Omental fat pad (tissue), 3 donors: ENCODE measurements at regions not wholly inside any gene's neighbourhood (a gene's known extent, or its start where the extent isn't known, plus 50 kb on each side); places are given as distances from the start of the nearest gene placed in this dataset.

Experiments used
- ATAC-seq: fragments of 150-250 bp; one replicate; pipeline ENCODE4 v1.9.1; 2016; ENCODE audit warnings: mild to moderate bottlenecking, moderate library complexity; ENCODE audit not compliant: low FRiP score
- DNase-seq: peaks from one replicate; pipeline ENCODE4 v3.0.0-alpha.2; 2019; ENCODE audit warnings: low spot score
- TF ChIP-seq, protein P1 (sequence below), 3 donors: fragments of 450-650 bp; IDR thresholded peaks; one replicate each; pipeline ENCODE4 v1.5.1; 2016 to 2017; ENCODE audit warnings: antibody characterized with exemption in 3 of 3, mild to moderate bottlenecking in 3 of 3, moderate library complexity in 2 of 3

DNA sequence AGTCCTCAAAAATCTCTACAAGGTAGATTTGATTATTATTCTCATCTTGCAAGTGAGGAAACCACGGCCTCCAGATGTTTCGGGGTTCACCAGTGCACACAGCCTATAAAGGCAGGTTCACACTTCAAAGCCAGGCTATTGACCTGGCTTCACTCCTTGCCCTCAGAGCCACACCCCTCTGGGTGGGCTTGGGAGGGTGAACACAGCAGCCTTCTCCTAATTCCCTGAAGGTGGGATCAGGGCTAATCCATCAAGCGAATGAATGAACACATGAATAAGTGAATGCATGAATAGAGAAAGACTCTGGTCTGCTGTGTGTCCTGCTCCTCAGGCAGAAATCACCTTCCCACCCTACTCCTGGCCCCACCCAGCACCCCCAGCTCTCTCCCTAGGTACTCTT is 139.0 kb downstream of the CYLD start:
- DNase-seq (no peak), ATAC-seq (no peak)
- TF ChIP-seq, protein P1, sequence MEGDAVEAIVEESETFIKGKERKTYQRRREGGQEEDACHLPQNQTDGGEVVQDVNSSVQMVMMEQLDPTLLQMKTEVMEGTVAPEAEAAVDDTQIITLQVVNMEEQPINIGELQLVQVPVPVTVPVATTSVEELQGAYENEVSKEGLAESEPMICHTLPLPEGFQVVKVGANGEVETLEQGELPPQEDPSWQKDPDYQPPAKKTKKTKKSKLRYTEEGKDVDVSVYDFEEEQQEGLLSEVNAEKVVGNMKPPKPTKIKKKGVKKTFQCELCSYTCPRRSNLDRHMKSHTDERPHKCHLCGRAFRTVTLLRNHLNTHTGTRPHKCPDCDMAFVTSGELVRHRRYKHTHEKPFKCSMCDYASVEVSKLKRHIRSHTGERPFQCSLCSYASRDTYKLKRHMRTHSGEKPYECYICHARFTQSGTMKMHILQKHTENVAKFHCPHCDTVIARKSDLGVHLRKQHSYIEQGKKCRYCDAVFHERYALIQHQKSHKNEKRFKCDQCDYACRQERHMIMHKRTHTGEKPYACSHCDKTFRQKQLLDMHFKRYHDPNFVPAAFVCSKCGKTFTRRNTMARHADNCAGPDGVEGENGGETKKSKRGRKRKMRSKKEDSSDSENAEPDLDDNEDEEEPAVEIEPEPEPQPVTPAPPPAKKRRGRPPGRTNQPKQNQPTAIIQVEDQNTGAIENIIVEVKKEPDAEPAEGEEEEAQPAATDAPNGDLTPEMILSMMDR (IDR thresholded peaks at IDR 0.05): no peak

GRCh38 chr16:50879873-50880695 is 138.2 kb downstream of the CYLD start:
- TF ChIP-seq, protein P1 (IDR thresholded peaks at IDR 0.05): no peak
- ATAC-seq (no peak), DNase-seq (no peak)

- ATAC-seq: no peak
- DNase-seq: no peak
- TF ChIP-seq, protein P1 (IDR thresholded peaks at IDR 0.05): no peak
Observed at GRCh38 chr16:50878966-50879615, 137.2 kb downstream of the CYLD start.

GRCh38 chr16:50878536-50878935 is 136.7 kb downstream of the CYLD start:
- TF ChIP-seq, protein P1 (IDR thresholded peaks at IDR 0.05): no peak
- DNase-seq (no peak), ATAC-seq (no peak)

GRCh38 chr16:50876263-50876662 is 134.4 kb downstream of the CYLD start:
- TF ChIP-seq, protein P1 (IDR thresholded peaks at IDR 0.05): no peak
- ATAC-seq: no peak
- DNase-seq: no peak

- no peak for ATAC-seq
Observed at GRCh38 chr16:50868577-50868976, 126.7 kb downstream of the CYLD start.

More at GRCh38 chr16:50868577-50868976, 126.7 kb downstream of the CYLD start:
- DNase-seq: no peak
- TF ChIP-seq, protein P1 (IDR thresholded peaks at IDR 0.05): no peak
